OCI-LY7 (cell line): ENCODE measurements at regions not wholly inside any gene's neighbourhood (a gene's known extent, or its start where the extent isn't known, plus 50 kb on each side); places are given as distances from the start of the nearest gene placed in this dataset.

ENCODE experiments used
- BruUV-seq: library from RNA; stranded (reverse); fragments of 400-500 nt; replicated peaks from 2 replicates; lab custom pipeline; 2021; lab: Mats Ljungman, UMichigan
- CTCF ChIA-PET: fragments of 300-600 bp; sonication (Branson Sonifier 250); formaldehyde crosslinking; loops from one replicate; lab custom pipeline; 2022; ENCODE audit warnings: antibody characterized with exemption; ENCODE audit not compliant: unreplicated experiment; lab: Charles Lee
- POLR2A ChIA-PET: fragments of 300-600 bp; sonication (Branson Sonifier 250); formaldehyde crosslinking; loops from one replicate; lab custom pipeline; 2022; ENCODE audit warnings: antibody characterized with exemption; lab: Charles Lee
- DNase-seq: peaks from one replicate; pipeline ENCODE4 v3.0.0-alpha.2; 2015; ENCODE audit warnings: low spot score
- H2AFZ ChIP-seq: fragments of 200-600 bp; sonication (generic), shearing (Covaris generic); 2 replicates; pipeline ENCODE4 v1.6.1; 2014; ENCODE audit warnings: mild to moderate bottlenecking, antibody characterized with exemption, low read length, moderate library complexity
- H3K27ac ChIP-seq: fragments of 200-600 bp; sonication (generic); 2 replicates; pipeline ENCODE4 v1.5.1; 2014; ENCODE audit warnings: mixed run types, low read depth, mild to moderate bottlenecking, moderate library complexity, low read length, inconsistent platforms; ENCODE audit not compliant: poor library complexity, severe bottlenecking
- H3K36me3 ChIP-seq: fragments of 200-600 bp; sonication (generic); 2 replicates; pipeline ENCODE4 v1.6.1; 2014; ENCODE audit warnings: mild to moderate bottlenecking, antibody characterized with exemption, low read length, moderate library complexity, mixed read lengths; ENCODE audit not compliant: insufficient read depth
- H3K4me1 ChIP-seq: fragments of 200-600 bp; sonication (generic); 2 replicates; pipeline ENCODE4 v1.5.1; 2014; ENCODE audit warnings: mild to moderate bottlenecking, low read length; ENCODE audit not compliant: insufficient read depth, poor library complexity, severe bottlenecking
- H3K4me2 ChIP-seq: fragments of 200-600 bp; sonication (generic); 2 replicates; pipeline ENCODE4 v1.6.1; 2014; ENCODE audit warnings: mild to moderate bottlenecking, low read length
- H3K4me3 ChIP-seq: fragments of 200-600 bp; sonication (generic); 2 replicates; pipeline ENCODE4 v1.5.1; 2014; ENCODE audit warnings: mild to moderate bottlenecking, low read depth, low read length; ENCODE audit not compliant: poor library complexity, severe bottlenecking
- H3K79me2 ChIP-seq: fragments of 200-600 bp; sonication (generic); 2 replicates; pipeline ENCODE4 v1.6.1; 2016; ENCODE audit warnings: low read depth, mild to moderate bottlenecking, low read length, moderate library complexity, mixed read lengths; ENCODE audit not compliant: insufficient read depth
- H3K9me2 ChIP-seq: fragments of 200-600 bp; sonication (generic); 2 replicates; pipeline ENCODE4 v1.6.1; 2016; ENCODE audit warnings: mild to moderate bottlenecking, low read length, mixed read lengths; ENCODE audit not compliant: insufficient read depth
- H3K9me3 ChIP-seq: fragments of 200-600 bp; sonication (generic); 2 replicates; pipeline ENCODE4 v1.6.1; 2014; ENCODE audit warnings: mild to moderate bottlenecking, mixed run types, low read length, mixed read lengths
- H4K20me1 ChIP-seq: fragments of 200-600 bp; sonication (generic); 2 replicates; pipeline ENCODE4 v1.6.1; 2014; ENCODE audit warnings: mild to moderate bottlenecking, antibody characterized with exemption, low read length, moderate library complexity, mixed read lengths; ENCODE audit not compliant: insufficient read depth
- EZH2phosphoT487 ChIP-seq: fragments of 200-600 bp; sonication (generic); IDR thresholded peaks from 2 replicates; pipeline ENCODE4 v1.6.1; 2018; ENCODE audit warnings: low read depth, borderline replicate concordance, mild to moderate bottlenecking, mixed run types, antibody characterized with exemption, low read length, moderate library complexity, mixed read lengths
- intact Hi-C: fragments of 100-400 bp; cut with micrococcal nuclease; formaldehyde crosslinking; loops from one replicate; pipeline ENCODE4 v1.10.0; 2022; ENCODE audit not compliant: unreplicated experiment
- TF ChIP-seq, protein P1 (sequence below): fragments of 200-600 bp; sonication (generic); conservative IDR thresholded peaks from 2 replicates; pipeline ENCODE4 v1.5.1; 2014; ENCODE audit warnings: mild to moderate bottlenecking, antibody characterized with exemption, low read length, moderate library complexity, mixed read lengths

- Histone ChIP-seq H2AFZ (no peak overlapping the region; the same call in 1 of the 2 replicates), H3K4me1 (no peaks in the 10 kb centered on the region), H3K9me3 (no peaks in the 10 kb centered on the region), H3K4me2 (no peak overlapping the region), H3K36me3 (no peaks in the 10 kb centered on the region), H4K20me1 (no peaks in the 10 kb centered on the region), H3K27ac (no peak overlapping the region), H3K4me3 (no peak overlapping the region), H3K9me2 (no peaks in the 10 kb centered on the region), H3K79me2 (no peaks in the 10 kb centered on the region)
- CTCF ChIA-PET = no interaction called here
- DNase-seq = no peak
- POLR2A ChIA-PET = interaction anchor here (1.0 to 1.5 kb wide), 2 partner anchors 20 to 36 kb away, joined by 3 to 4 read pairs; no protein-coding TSS in a partner anchor
- no TSS peak for BruUV-seq
- no peak for TF ChIP-seq EZH2phosphoT487
- TF ChIP-seq, protein P1, sequence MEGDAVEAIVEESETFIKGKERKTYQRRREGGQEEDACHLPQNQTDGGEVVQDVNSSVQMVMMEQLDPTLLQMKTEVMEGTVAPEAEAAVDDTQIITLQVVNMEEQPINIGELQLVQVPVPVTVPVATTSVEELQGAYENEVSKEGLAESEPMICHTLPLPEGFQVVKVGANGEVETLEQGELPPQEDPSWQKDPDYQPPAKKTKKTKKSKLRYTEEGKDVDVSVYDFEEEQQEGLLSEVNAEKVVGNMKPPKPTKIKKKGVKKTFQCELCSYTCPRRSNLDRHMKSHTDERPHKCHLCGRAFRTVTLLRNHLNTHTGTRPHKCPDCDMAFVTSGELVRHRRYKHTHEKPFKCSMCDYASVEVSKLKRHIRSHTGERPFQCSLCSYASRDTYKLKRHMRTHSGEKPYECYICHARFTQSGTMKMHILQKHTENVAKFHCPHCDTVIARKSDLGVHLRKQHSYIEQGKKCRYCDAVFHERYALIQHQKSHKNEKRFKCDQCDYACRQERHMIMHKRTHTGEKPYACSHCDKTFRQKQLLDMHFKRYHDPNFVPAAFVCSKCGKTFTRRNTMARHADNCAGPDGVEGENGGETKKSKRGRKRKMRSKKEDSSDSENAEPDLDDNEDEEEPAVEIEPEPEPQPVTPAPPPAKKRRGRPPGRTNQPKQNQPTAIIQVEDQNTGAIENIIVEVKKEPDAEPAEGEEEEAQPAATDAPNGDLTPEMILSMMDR = no peak
- intact Hi-C loops = no loop called here
Measured at GRCh38 chr1:82125119-82125518, 324.4 kb downstream of the ADGRL2 start.

DNA sequence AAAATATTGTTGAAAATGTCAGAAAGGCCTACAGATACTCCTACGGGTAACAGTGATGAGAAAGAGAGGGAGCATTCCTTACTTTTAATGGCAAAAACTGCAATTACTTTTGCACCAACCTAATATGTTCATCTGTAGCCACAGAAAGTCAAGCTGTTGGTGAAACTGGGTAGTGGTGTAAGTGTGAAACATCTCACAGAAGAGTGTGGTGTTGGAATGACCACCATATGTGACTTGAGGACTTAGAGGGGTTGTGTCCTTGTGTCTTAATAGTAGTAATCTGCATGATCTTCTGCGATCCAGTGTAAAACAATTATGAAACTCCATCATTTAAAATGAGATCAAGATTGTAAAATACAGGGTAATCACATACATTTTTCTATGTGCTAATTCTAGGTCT lies 320.7 kb downstream of the ADGRL2 start:
- CTCF ChIA-PET = no interaction called here
- H3K4me1 ChIP-seq = no peaks in the 10 kb centered on the region

GRCh38 chr1:82116105-82116504 lies 315.4 kb downstream of the ADGRL2 start:
- ChIA-PET CTCF (no interaction called here), POLR2A (interaction anchor here (0.7 kb wide), 1 partner anchor 24 kb away, joined by 3 read pairs; no protein-coding TSS in a partner anchor)
- no peak overlapping the region for H2AFZ ChIP-seq
- no peaks in the 10 kb centered on the region for H3K79me2 ChIP-seq
- H3K27ac ChIP-seq = no peak overlapping the region
- no peak overlapping the region for H3K4me2 ChIP-seq
- TF ChIP-seq, protein P1 = no peak
- TF ChIP-seq EZH2phosphoT487 = no peak
- intact Hi-C loops = no loop called here
- no peaks in the 10 kb centered on the region for H3K9me2 ChIP-seq
- H3K4me3 ChIP-seq = no peak overlapping the region
- no peaks in the 10 kb centered on the region for H3K9me3 ChIP-seq
- H3K4me1 ChIP-seq = no peaks in the 10 kb centered on the region
- no TSS peak for BruUV-seq
- no peak for DNase-seq
- no peaks in the 10 kb centered on the region for H3K36me3 ChIP-seq
- H4K20me1 ChIP-seq = no peaks in the 10 kb centered on the region

More for the DNA sequence above, 320.7 kb downstream of the ADGRL2 start:
- Histone ChIP-seq H2AFZ (no peak overlapping the region), H3K36me3 (no peaks in the 10 kb centered on the region), H4K20me1 (no peaks in the 10 kb centered on the region), H3K27ac (no peak overlapping the region), H3K4me2 (no peak overlapping the region), H3K9me2 (no peaks in the 10 kb centered on the region), H3K79me2 (no peaks in the 10 kb centered on the region), H3K9me3 (no peaks in the 10 kb centered on the region), H3K4me3 (no peak overlapping the region)
- no peak for DNase-seq
- POLR2A ChIA-PET = interaction anchor here (1.2 kb wide), 1 partner anchor 14 kb away, joined by 3 read pairs; no protein-coding TSS in a partner anchor
- BruUV-seq = no TSS peak
- no peak for TF ChIP-seq EZH2phosphoT487
- TF ChIP-seq, protein P1 = no peak
- intact Hi-C loops = no loop called here
